ENCODE measurements at regions not wholly inside any gene's neighbourhood (a gene's known extent, or its start where the extent isn't known, plus 50 kb on each side); places are given as distances from the start of the nearest gene placed in this dataset.

GRCh38 chr7:112888781-112889180, 98.6 kb upstream of the TMEM168 start:
- H3K27ac ChIP-seq (ENCODE audit: low read depth in 1 of 2, low read length in 1 of 2): no peak overlapping the region
- no peak overlapping the region for H3K9ac ChIP-seq (ENCODE audit: insufficient read depth in 1 of 2, low read length in 2 of 2)
- TF ChIP-seq CTCF (IDR thresholded peaks at IDR 0.05; ENCODE audit: control extremely low read depth, extremely low read depth): no peak
- 49 to 81% methylated on average over 1 of the region's 1 CpG for WGBS, 2 donors
- H3K9me3 ChIP-seq (ENCODE audit: control insufficient read depth in 4 of 4, insufficient read depth in 3 of 4, low read length in 3 of 4): peaks cover 0 to 2% (median 0%) of the 10 kb centered on the region in 4 donors
- H3K4me1 ChIP-seq (ENCODE audit: control insufficient read depth in 5 of 5, insufficient read depth in 5 of 5, low read length in 5 of 5): peaks cover 0 to 2% (median 0%) of the 10 kb centered on the region in 5 donors
- no peak for DNase-seq
- no peaks in the 10 kb centered on the region for H3K27me3 ChIP-seq (ENCODE audit: control insufficient read depth in 3 of 3, insufficient read depth in 3 of 3, low read length in 2 of 3)
- peaks cover 4 to 10% (median 7%) of the 10 kb centered on the region in 4 donors for H3K36me3 ChIP-seq (ENCODE audit: control insufficient read depth in 4 of 4, insufficient read depth in 4 of 4, low read length in 4 of 4)
- H3K4me3 ChIP-seq: no peak overlapping the region
- no peak for ATAC-seq (ENCODE audit: insufficient read depth, low FRiP score)

GRCh38 chr7:112887976-112888375, 97.8 kb upstream of the TMEM168 start:
- no peak for ATAC-seq (ENCODE audit: insufficient read depth, low FRiP score)
- Histone ChIP-seq H3K27me3 (ENCODE audit: control insufficient read depth in 3 of 3, insufficient read depth in 3 of 3, low read length in 2 of 3) (no peaks in the 10 kb centered on the region), H3K9ac (ENCODE audit: insufficient read depth in 1 of 2, low read length in 2 of 2) (no peak overlapping the region), H3K27ac (ENCODE audit: low read depth in 1 of 2, low read length in 1 of 2) (no peak overlapping the region), H3K4me1 (ENCODE audit: control insufficient read depth in 5 of 5, insufficient read depth in 5 of 5, low read length in 5 of 5) (peaks cover 0 to 5% (median 0%) of the 10 kb centered on the region in 5 donors), H3K36me3 (ENCODE audit: control insufficient read depth in 4 of 4, insufficient read depth in 4 of 4, low read length in 4 of 4) (peaks cover 2 to 6% (median 4%) of the 10 kb centered on the region in 4 donors), H3K4me3 (no peak overlapping the region), H3K9me3 (ENCODE audit: control insufficient read depth in 4 of 4, insufficient read depth in 3 of 4, low read length in 3 of 4) (no peaks in the 10 kb centered on the region)
- no peak for TF ChIP-seq CTCF (IDR thresholded peaks at IDR 0.05; ENCODE audit: control extremely low read depth, extremely low read depth)
- DNase-seq: no peak
- WGBS, 2 donors: 54 to 68% methylated on average over 1 of the region's 1 CpG

GRCh38 chr7:112887337-112887736, 97.1 kb upstream of the TMEM168 start:
- ATAC-seq (ENCODE audit: insufficient read depth, low FRiP score): no peak
- 60 to 88% methylated on average over 1 of the region's 1 CpG for WGBS, 2 donors
- no peak for DNase-seq
- Histone ChIP-seq H3K27me3 (ENCODE audit: control insufficient read depth in 3 of 3, insufficient read depth in 3 of 3, low read length in 2 of 3) (no peaks in the 10 kb centered on the region), H3K4me3 (no peak overlapping the region), H3K9me3 (ENCODE audit: control insufficient read depth in 4 of 4, insufficient read depth in 3 of 4, low read length in 3 of 4) (no peaks in the 10 kb centered on the region), H3K4me1 (ENCODE audit: control insufficient read depth in 5 of 5, insufficient read depth in 5 of 5, low read length in 5 of 5) (peaks cover 0 to 7% (median 0%) of the 10 kb centered on the region in 5 donors), H3K27ac (ENCODE audit: low read depth in 1 of 2, low read length in 1 of 2) (no peak overlapping the region), H3K36me3 (ENCODE audit: control insufficient read depth in 4 of 4, insufficient read depth in 4 of 4, low read length in 4 of 4) (peaks cover 0 to 1% (median under 1%) of the 10 kb centered on the region in 4 donors), H3K9ac (ENCODE audit: insufficient read depth in 1 of 2, low read length in 2 of 2) (no peak overlapping the region)
- no peak for TF ChIP-seq CTCF (IDR thresholded peaks at IDR 0.05; ENCODE audit: control extremely low read depth, extremely low read depth)

- DNase-seq: no peak
- Histone ChIP-seq H3K4me1 (ENCODE audit: control insufficient read depth in 5 of 5, insufficient read depth in 5 of 5, low read length in 5 of 5) (peaks cover 0 to 7% (median 4%) of the 10 kb centered on the region in 5 donors), H3K27ac (ENCODE audit: low read depth in 1 of 2, low read length in 1 of 2) (no peak overlapping the region), H3K4me3 (no peak overlapping the region), H3K36me3 (ENCODE audit: control insufficient read depth in 4 of 4, insufficient read depth in 4 of 4, low read length in 4 of 4) (peaks cover 0 to 3% (median 0%) of the 10 kb centered on the region in 4 donors), H3K27me3 (ENCODE audit: control insufficient read depth in 3 of 3, insufficient read depth in 3 of 3, low read length in 2 of 3) (no peaks in the 10 kb centered on the region), H3K9ac (ENCODE audit: insufficient read depth in 1 of 2, low read length in 2 of 2) (no peak overlapping the region), H3K9me3 (ENCODE audit: control insufficient read depth in 4 of 4, insufficient read depth in 3 of 4, low read length in 3 of 4) (no peaks in the 10 kb centered on the region)
- ATAC-seq (ENCODE audit: insufficient read depth, low FRiP score): no peak
- 93 to 100% methylated on average over 1 of the region's 1 CpG for WGBS, 2 donors
- TF ChIP-seq CTCF (IDR thresholded peaks at IDR 0.05; ENCODE audit: control extremely low read depth, extremely low read depth): no peak
Measured at GRCh38 chr7:112886208-112886607, 96.0 kb upstream of the TMEM168 start.
